ENCODE measurements at regions not wholly inside any gene's neighbourhood (a gene's known extent, or its start where the extent isn't known, plus 50 kb on each side); places are given as distances from the start of the nearest gene placed in this dataset.
"Not testable (repeated sequence)": the region's sequence is repeated elsewhere in the genome, so short reads cannot be mapped to it uniquely, and the experiment has no call there.

- no peak overlapping the region for H3K4me2 ChIP-seq (ENCODE audit: low read length)
- no peaks in the 10 kb centered on the region for H3K27me3 ChIP-seq (ENCODE audit: control insufficient read depth, insufficient read depth, low read length)
- peaks cover 24% of the 10 kb centered on the region for H3K4me1 ChIP-seq (ENCODE audit: control insufficient read depth, insufficient read depth, low read length)
- H3K9ac ChIP-seq (ENCODE audit: low read depth, low read length): no peak overlapping the region
- H3K36me3 ChIP-seq (ENCODE audit: insufficient read depth, low read length): no peaks in the 10 kb centered on the region
- no peak overlapping the region for H3K4me3 ChIP-seq (ENCODE audit: low read length)
- H3K9me3 ChIP-seq (replicated peaks; ENCODE audit: low read length): no peaks in the 10 kb centered on the region
Observed at GRCh38 chr5:36390640-36391039, 88.9 kb upstream of the RANBP3L start.

- no peaks in the 10 kb centered on the region for H3K27me3 ChIP-seq (ENCODE audit: control insufficient read depth, insufficient read depth, low read length)
- H3K4me3 ChIP-seq (ENCODE audit: low read length): no peak overlapping the region
- H3K4me2 ChIP-seq (ENCODE audit: low read length): no peak overlapping the region
- no peaks in the 10 kb centered on the region for H3K9me3 ChIP-seq (replicated peaks; ENCODE audit: low read length)
- H3K4me1 ChIP-seq (ENCODE audit: control insufficient read depth, insufficient read depth, low read length): peaks cover 33% of the 10 kb centered on the region
- peak overlapping the region; percentile 12 for H3K9ac ChIP-seq (ENCODE audit: low read depth, low read length)
- no peaks in the 10 kb centered on the region for H3K36me3 ChIP-seq (ENCODE audit: insufficient read depth, low read length)
Observed at GRCh38 chr5:36392186-36392585, 90.5 kb upstream of the RANBP3L start.

DNA sequence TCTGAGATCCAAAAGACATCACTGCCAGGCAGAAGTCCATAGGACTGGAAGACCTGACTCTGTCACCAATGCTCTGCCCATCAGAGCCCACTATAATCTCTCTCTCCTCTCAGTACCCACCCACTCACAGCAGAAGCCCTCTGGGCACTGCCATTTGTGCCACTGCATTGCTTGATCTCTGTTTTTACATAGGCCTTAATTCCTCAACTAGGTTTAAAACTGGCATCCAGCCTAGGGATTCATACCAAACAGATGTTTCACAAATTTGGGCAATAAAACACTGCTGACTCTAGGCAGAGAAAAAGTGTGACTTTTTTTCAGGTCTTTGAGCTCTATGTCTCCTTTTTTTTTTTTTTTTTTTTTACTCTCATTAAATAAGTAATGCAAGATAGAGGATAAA, 91.1 kb upstream of the RANBP3L start:
- Histone ChIP-seq H3K4me3 (ENCODE audit: low read length) (no peak overlapping the region), H3K4me2 (ENCODE audit: low read length) (peak overlapping the region; percentile 13), H3K9ac (ENCODE audit: low read depth, low read length) (peak overlapping the region; percentile 12), H3K27me3 (ENCODE audit: control insufficient read depth, insufficient read depth, low read length) (no peaks in the 10 kb centered on the region), H3K4me1 (ENCODE audit: control insufficient read depth, insufficient read depth, low read length) (peaks cover 34% of the 10 kb centered on the region), H3K36me3 (ENCODE audit: insufficient read depth, low read length) (no peaks in the 10 kb centered on the region), H3K9me3 (replicated peaks; ENCODE audit: low read length) (no peaks in the 10 kb centered on the region)

DNA sequence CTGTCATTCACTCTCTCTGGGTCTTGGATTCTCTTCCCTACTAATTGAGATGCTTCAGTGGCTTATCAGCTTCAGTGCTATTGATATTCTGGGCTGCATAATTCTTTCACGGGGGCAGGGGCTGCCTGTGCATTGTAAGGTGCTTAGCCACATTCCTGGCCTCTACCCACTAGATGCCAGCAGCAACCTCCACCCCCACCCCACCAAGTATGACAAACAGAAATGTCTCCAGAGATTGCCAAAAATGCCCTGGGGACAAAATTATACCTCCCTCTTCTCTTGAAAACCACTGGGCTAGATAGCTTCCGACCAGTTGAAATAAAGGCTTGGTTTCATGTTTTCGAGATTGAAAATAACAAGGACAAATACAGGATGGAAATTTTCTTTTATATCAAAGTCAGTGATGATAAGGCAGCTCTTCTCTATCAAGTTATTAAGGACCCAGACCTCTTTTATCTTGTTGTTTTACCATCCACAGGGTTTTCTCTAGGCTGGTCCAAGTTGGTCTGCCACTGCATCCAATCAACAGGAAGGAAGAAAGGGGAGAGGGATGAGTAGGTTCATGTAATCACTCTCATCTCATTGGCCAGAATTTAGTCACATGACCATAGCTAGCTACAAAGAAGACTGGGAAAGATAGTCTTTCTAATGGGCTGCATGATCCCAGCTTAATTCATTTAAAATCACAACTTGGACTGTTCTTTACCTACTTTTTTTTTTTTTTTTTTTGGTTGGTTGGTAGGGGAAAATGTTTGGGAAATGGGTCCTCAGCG, 92.1 kb upstream of the RANBP3L start:
- no peaks in the 10 kb centered on the region for H3K27me3 ChIP-seq (ENCODE audit: control insufficient read depth, insufficient read depth, low read length)
- no peak overlapping the region for H3K4me3 ChIP-seq (ENCODE audit: low read length)

GRCh38 chr5:36395260-36395659, 93.6 kb upstream of the RANBP3L start:
- Histone ChIP-seq H3K27me3 (ENCODE audit: control insufficient read depth, insufficient read depth, low read length) (no peaks in the 10 kb centered on the region), H3K36me3 (ENCODE audit: insufficient read depth, low read length) (no peaks in the 10 kb centered on the region), H3K9me3 (replicated peaks; ENCODE audit: low read length) (no peaks in the 10 kb centered on the region), H3K9ac (ENCODE audit: low read depth, low read length) (no peak overlapping the region), H3K4me2 (ENCODE audit: low read length) (no peak overlapping the region), H3K4me3 (ENCODE audit: low read length) (no peak overlapping the region), H3K4me1 (ENCODE audit: control insufficient read depth, insufficient read depth, low read length) (peaks cover 34% of the 10 kb centered on the region)

More for the DNA sequence above, 92.1 kb upstream of the RANBP3L start:
- no peaks in the 10 kb centered on the region for H3K36me3 ChIP-seq (ENCODE audit: insufficient read depth, low read length)
- no peaks in the 10 kb centered on the region for H3K9me3 ChIP-seq (replicated peaks; ENCODE audit: low read length)
- H3K9ac ChIP-seq (ENCODE audit: low read depth, low read length): no peak overlapping the region
- peaks cover 34% of the 10 kb centered on the region for H3K4me1 ChIP-seq (ENCODE audit: control insufficient read depth, insufficient read depth, low read length)
- peak overlapping the region; percentile 13 for H3K4me2 ChIP-seq (ENCODE audit: low read length)

DNA sequence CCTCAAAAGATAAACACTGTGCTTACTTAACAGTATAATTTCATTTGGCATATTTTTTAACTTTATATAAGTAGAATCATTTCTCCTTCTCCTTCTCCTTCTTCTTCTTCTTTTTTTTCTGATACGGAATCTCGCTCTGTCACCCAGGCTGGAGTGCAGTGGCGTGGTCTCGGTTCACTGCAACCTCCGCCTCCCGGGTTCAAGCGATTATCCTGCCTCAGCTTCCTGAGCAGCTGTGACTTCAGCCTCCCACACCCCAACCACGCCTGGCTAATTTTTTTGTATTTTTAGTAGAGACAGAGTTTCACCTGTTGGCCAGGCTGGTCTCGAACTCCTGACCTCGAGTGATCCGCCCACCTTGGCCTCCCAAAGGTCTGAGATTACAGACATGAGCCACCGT, 94.2 kb upstream of the RANBP3L start:
- not testable (repeated sequence) for H3K4me3 ChIP-seq (ENCODE audit: low read length); H3K9ac ChIP-seq (ENCODE audit: low read depth, low read length); H3K9me3 ChIP-seq (replicated peaks; ENCODE audit: low read length); H3K36me3 ChIP-seq (ENCODE audit: insufficient read depth, low read length); H3K27me3 ChIP-seq (ENCODE audit: control insufficient read depth, insufficient read depth, low read length); H3K4me2 ChIP-seq (ENCODE audit: low read length)
- H3K4me1 ChIP-seq (ENCODE audit: control insufficient read depth, insufficient read depth, low read length): peaks cover 34% of the 10 kb centered on the region

DNA sequence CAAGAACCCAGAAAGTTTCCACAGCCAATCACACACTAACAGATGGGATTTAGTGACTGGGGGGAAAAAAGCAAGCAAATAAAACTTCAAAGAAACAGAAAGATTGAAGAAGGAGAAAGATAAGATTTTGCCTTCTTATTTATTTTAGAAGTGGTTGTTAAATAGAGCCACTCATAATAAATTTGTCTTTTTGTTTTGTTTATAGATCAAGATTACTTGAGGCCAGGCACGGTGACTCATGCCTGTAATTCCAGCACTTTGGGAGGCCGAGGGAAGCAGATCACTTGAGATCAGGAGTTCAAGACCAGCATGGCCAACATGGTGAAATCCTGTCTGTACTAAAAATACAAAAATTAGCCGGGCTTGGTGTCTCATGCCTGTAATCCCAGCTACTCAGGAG, 94.9 kb upstream of the RANBP3L start:
- Histone ChIP-seq H3K27me3 (ENCODE audit: control insufficient read depth, insufficient read depth, low read length) (no peaks in the 10 kb centered on the region), H3K36me3 (ENCODE audit: insufficient read depth, low read length) (no peaks in the 10 kb centered on the region), H3K4me2 (ENCODE audit: low read length) (no peak overlapping the region), H3K4me1 (ENCODE audit: control insufficient read depth, insufficient read depth, low read length) (peaks cover 34% of the 10 kb centered on the region), H3K9ac (ENCODE audit: low read depth, low read length) (no peak overlapping the region), H3K9me3 (replicated peaks; ENCODE audit: low read length) (no peaks in the 10 kb centered on the region), H3K4me3 (ENCODE audit: low read length) (no peak overlapping the region)

GRCh38 chr5:36397901-36398536, 96.3 kb upstream of the RANBP3L start:
- no peaks in the 10 kb centered on the region for H3K9me3 ChIP-seq (replicated peaks; ENCODE audit: low read length)
- peaks cover 32% of the 10 kb centered on the region for H3K4me1 ChIP-seq (ENCODE audit: control insufficient read depth, insufficient read depth, low read length)
- no peak overlapping the region for H3K4me2 ChIP-seq (ENCODE audit: low read length)
- no peak overlapping the region for H3K4me3 ChIP-seq (ENCODE audit: low read length)
- no peaks in the 10 kb centered on the region for H3K27me3 ChIP-seq (ENCODE audit: control insufficient read depth, insufficient read depth, low read length)
- H3K9ac ChIP-seq (ENCODE audit: low read depth, low read length): no peak overlapping the region
- H3K36me3 ChIP-seq (ENCODE audit: insufficient read depth, low read length): no peaks in the 10 kb centered on the region

DNA sequence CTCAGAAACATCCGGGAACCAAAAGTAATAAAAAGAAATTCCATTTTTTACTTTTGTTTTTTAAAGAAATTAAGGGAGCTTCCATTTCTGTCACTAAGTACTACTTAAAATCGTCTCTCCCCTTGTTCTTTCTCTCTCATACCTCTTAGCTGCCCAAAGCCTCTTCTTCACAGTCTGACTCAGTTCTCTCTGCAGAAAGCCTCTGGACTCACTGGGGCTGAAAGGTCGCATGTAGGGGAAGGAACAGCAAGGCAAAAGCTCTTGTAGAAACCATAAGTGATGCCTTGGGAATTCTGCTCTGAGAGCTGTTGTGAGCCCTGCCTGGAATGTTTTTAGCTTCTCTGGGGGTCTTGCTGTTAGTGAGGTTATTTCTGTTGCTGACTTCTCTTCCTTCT, 100.8 kb upstream of the RANBP3L start:
- Histone ChIP-seq H3K9ac (ENCODE audit: low read depth, low read length) (no peak overlapping the region), H3K4me1 (ENCODE audit: control insufficient read depth, insufficient read depth, low read length) (peaks cover 30% of the 10 kb centered on the region), H3K4me2 (ENCODE audit: low read length) (no peak overlapping the region), H3K4me3 (ENCODE audit: low read length) (no peak overlapping the region), H3K36me3 (ENCODE audit: insufficient read depth, low read length) (no peaks in the 10 kb centered on the region), H3K27me3 (ENCODE audit: control insufficient read depth, insufficient read depth, low read length) (no peaks in the 10 kb centered on the region), H3K9me3 (replicated peaks; ENCODE audit: low read length) (no peaks in the 10 kb centered on the region)

GRCh38 chr5:36403632-36404311, 102.1 kb upstream of the RANBP3L start:
- peaks cover 30% of the 10 kb centered on the region for H3K4me1 ChIP-seq (ENCODE audit: control insufficient read depth, insufficient read depth, low read length)
- peak overlapping the region; percentile 44 for H3K4me3 ChIP-seq (ENCODE audit: low read length)
- H3K36me3 ChIP-seq (ENCODE audit: insufficient read depth, low read length): no peaks in the 10 kb centered on the region
- peak overlapping the region; percentile 63 for H3K4me2 ChIP-seq (ENCODE audit: low read length)
- no peaks in the 10 kb centered on the region for H3K9me3 ChIP-seq (replicated peaks; ENCODE audit: low read length)
- peak overlapping the region; percentile 73 for H3K9ac ChIP-seq (ENCODE audit: low read depth, low read length)
- no peaks in the 10 kb centered on the region for H3K27me3 ChIP-seq (ENCODE audit: control insufficient read depth, insufficient read depth, low read length)

- H3K36me3 ChIP-seq (ENCODE audit: insufficient read depth, low read length): no peaks in the 10 kb centered on the region
- no peak overlapping the region for H3K4me2 ChIP-seq (ENCODE audit: low read length)
- no peak overlapping the region for H3K9ac ChIP-seq (ENCODE audit: low read depth, low read length)
- no peaks in the 10 kb centered on the region for H3K9me3 ChIP-seq (replicated peaks; ENCODE audit: low read length)
- H3K4me1 ChIP-seq (ENCODE audit: control insufficient read depth, insufficient read depth, low read length): peaks cover 30% of the 10 kb centered on the region
- H3K4me3 ChIP-seq (ENCODE audit: low read length): no peak overlapping the region
- H3K27me3 ChIP-seq (ENCODE audit: control insufficient read depth, insufficient read depth, low read length): no peaks in the 10 kb centered on the region
Observed at GRCh38 chr5:36406023-36406422, 104.3 kb upstream of the RANBP3L start.

All from skeletal muscle satellite cell (primary cell).